GM21423 (cell line): ENCODE measurements at regions not wholly inside any gene's neighbourhood (a gene's known extent, or its start where the extent isn't known, plus 50 kb on each side); places are given as distances from the start of the nearest gene placed in this dataset.

ENCODE experiments used
- ATAC-seq: cut with Tn5 transposase; IDR thresholded peaks from one replicate; pipeline ENCODE4 v1.9.1; 2021; ENCODE audit warnings: mild to moderate bottlenecking, moderate library complexity; ENCODE audit not compliant: unreplicated experiment

- no peak for ATAC-seq
Measured at GRCh38 chr2:145623136-145623535, 1103.2 kb upstream of the ZEB2 start.

GRCh38 chr2:145622285-145622684 lies 1102.4 kb upstream of the ZEB2 start:
- no peak for ATAC-seq

DNA sequence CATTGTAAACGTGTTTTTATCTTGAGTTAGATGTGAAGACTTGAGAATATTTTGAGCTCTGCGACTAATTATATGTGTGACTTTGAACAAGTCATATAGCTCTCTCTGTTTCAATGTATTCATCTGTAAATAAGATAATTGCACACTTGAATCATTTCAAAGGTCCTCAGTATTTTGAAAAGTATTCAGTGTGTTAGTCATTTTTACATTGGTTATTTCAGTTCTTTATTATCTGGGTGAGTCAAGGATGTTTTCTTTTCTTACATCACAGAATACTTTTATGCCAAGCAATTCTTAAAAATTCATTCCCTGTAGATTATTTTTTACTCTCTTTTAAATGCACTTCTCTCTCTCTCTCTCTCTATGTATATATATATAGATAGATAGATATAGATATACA lies 1098.0 kb upstream of the ZEB2 start:
- ATAC-seq = no peak

GRCh38 chr2:145617420-145617819 lies 1097.5 kb upstream of the ZEB2 start:
- ATAC-seq = no peak

GRCh38 chr2:145615626-145616025 lies 1095.7 kb upstream of the ZEB2 start:
- ATAC-seq = no peak

DNA sequence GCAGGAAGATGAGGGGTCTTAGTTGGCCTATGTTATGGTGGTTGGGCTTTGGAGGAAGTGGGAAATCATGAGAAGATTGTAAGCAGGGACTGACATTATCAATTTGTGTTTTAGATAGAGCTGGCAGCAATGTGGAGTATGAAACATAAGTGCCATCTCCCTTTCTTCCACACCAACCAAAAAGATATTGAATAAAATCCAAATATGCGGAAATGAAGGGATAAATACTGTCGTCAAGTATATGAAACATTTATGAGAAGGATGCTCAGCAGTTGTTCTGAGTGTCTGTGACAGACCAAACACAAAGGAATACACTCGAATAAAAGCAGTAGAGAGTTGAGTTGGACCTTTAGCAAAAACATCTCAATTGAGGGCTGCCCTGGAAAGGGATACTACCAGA lies 1090.0 kb upstream of the ZEB2 start:
- ATAC-seq = no peak

DNA sequence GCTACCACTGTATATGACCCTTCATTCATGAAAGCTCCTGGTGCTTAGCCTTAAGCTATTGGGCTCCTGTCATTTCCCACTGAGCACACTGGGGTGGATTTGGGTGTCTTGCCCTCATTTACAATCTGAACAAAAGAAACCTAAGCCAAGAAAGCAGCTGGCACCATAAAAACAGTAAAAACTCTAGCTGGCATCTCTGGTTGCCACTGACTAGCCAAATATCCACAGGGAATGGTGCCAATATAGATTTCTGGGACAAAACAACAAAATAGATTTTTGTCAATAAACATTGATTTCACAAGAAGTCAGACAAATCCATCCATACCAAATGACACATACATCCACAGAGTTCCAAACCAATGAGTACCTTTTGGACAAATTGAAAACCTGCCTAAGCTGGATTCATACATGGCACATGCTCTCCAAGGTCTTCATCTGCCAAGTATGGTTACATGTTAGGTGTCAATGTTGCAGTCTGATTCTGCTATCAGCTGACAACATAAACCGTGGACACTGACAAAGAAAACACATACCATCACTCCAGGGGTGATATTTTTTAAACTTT lies 1081.5 kb upstream of the ZEB2 start:
- ATAC-seq = no peak

DNA sequence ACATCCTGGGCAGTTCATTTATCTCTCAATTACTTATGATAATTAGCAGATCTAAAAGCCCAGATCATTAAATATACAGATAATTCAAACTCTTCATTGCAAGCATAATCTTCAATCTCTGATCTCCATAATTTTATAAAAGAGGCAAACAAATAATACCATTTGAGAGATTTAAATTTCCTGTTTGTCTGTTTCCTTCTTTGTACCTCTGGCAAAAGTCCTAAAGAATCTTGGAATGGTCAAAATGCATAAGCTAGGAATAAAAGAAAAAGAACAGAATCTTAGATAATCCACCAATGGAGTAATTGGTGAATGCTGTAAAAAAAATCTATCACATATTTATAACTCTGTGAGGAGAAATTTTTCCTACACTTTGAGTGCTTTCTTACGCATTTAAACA lies 1080.9 kb upstream of the ZEB2 start:
- ATAC-seq = no peak

- ATAC-seq = no peak
Measured at GRCh38 chr2:145599756-145600155, 1079.8 kb upstream of the ZEB2 start.

DNA sequence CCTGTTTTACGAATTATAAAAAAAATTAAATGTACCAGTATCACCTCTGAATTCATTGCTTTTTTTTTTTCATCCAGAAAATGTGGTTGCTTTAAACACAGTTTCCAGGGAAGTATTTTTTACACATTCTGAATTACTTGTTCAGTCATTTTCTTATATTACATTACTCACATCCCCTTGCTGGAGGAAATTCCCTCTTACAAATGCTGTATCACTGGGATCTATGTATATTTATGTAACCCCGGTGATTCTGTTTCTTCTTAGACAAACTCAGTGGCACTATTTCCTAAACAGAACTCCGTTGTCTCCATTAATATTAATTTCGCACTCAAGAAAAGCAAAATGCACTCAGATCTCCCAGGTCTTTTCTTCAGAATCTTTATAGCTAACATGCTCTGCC lies 1078.5 kb upstream of the ZEB2 start:
- ATAC-seq = no peak

- ATAC-seq = no peak
Measured at GRCh38 chr2:145597809-145598208, 1077.9 kb upstream of the ZEB2 start.

DNA sequence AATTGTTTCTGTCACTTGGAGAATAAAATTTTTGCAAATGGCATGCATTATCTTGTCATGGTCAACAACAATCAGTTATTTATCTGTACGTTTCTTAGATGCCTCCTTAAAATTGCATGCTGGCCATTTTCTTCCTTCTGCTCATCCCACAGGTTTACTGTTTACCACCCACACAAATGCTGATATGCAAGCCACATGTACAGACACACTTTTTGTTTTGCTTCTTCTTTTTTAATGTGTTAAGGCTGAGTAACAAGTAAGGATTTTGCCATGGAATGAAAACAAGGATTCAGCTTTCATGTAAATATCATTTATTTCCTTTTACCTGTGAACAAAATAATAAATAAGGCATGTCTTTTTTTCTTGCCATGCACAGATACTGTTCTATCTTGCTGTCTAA lies 1077.1 kb upstream of the ZEB2 start:
- ATAC-seq = no peak

DNA sequence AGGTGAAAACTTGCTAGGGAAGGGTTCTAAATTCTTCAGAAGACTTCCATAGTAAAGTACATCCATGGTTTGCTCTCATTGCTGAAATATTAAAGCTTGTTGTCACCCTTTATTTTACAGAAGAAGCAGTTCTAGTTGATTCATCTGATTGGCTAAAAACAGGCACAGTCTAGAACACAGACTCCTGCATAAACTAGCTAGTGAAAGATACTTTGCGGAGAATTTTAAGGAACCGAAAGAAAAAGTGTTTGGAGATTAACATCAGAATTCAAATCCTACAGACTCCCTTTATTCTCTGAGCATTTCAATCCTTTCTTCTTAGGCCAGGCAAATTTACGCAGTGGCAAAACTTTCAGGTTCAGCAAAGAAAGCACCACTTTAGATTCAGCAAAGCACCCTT lies 1076.5 kb upstream of the ZEB2 start:
- no peak for ATAC-seq

GRCh38 chr2:145595296-145595695 lies 1075.4 kb upstream of the ZEB2 start:
- no peak for ATAC-seq

DNA sequence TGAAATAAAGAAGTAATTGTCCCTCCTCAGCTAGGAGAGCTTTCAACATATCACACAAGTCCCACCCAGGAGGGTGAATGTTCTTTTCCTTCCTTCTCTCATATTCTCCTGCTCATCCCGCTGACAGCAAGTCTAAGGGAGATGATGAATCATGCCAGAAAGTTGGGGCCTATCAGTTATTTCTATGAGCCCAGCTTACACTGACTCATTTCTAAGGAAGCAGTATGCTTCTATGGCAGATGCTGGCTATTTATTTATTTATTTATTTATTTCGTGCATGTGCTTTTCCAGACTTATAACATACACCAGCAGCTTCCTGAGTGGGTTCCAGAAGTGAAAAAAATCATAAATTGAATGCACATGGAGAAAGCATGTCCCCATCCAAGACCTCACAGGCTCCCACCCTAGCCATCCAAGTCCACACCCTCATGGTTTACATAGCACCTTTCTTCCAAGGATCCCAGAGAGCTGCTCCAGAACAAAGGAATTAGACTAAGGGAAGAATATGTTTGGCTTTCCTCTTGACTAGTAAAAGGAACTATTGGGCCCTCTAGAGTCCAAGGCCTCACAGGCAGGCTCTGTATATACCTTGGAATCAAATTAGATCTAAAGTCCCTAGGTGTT lies 1074.2 kb upstream of the ZEB2 start:
- no peak for ATAC-seq

DNA sequence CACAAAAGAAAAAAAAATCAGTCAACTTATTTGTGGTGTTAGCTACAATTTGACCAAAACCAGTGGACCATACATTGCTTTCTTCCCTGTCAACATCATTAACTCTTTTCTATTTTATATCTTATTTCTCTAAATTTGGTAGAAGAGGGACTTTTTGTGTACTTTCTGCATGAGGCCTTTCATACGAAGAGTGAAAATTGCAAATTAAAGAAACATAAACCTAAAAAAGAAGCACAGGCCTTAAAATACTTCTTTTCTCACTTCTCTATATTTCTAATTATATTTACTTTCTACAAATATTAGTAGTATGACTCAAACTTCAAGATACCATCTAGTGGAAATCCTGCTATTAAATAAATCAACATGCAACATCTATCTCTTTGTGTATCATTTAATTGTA lies 1073.4 kb upstream of the ZEB2 start:
- ATAC-seq = peak; percentile 43

- no peak for ATAC-seq
Measured at GRCh38 chr2:145592361-145592760, 1072.4 kb upstream of the ZEB2 start.

GRCh38 chr2:145591109-145591809 lies 1071.3 kb upstream of the ZEB2 start:
- ATAC-seq = no peak

- no peak for ATAC-seq
Measured at GRCh38 chr2:145587922-145588321, 1068.0 kb upstream of the ZEB2 start.

- no peak for ATAC-seq
Measured at GRCh38 chr2:145584353-145584752, 1064.4 kb upstream of the ZEB2 start.

DNA sequence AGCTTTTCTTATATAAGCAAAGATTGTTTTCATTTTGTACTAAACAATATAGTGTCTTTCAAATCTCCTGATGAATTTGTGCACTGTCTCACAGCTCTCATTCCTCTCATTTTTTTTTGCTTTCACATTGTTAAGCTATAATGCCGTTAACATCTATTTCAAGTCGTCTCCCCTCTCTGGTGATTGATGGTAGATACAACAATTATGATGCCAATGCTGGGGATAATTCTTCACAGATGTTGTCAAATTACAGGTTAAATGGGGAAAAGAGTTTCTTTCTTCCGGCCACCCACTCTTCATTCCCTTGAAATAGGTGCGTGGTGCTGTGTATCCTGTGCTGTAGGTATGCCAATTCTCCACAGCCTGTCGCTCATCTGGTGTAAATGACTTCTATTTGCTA lies 1053.7 kb upstream of the ZEB2 start:
- no peak for ATAC-seq

DNA sequence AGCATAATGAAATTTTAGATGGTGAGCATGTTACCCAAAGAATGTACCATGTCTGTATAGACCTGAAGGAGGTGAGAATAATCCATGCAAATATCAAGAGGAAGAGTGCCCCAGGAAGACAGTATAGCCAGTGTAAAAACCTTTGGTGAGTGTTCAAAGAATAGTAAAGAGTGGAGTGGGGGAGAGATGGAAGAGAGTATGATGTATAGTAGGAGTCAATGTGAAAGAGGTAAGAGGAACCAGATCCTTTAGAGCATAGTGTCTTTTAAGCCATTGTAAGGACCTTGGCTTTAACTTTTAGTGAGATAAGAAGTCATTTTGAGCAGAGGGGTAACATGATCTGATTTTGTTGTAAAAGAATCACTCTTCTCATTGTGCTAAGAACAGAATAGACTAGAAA lies 1052.3 kb upstream of the ZEB2 start:
- ATAC-seq = no peak

DNA sequence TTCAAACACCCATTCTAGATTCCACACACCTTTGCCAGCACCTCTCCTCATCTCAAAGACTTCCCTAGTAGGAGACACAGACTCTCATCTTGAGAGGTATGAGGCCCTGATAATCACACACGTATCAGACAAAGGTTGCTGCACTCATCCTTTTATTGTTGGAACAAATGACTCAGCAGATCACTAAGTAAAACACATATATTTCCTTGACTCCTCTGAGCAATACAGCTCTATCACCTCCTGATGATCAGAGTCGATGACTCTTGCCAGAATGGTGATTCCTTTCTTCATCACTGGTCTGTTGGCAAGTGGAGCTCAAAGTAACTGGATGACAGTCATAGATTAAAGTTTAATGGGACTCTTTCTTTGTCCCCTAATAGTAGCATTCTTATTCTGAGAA lies 1049.2 kb upstream of the ZEB2 start:
- no peak for ATAC-seq
